ENCODE measurements at regions not wholly inside any gene's neighbourhood (a gene's known extent, or its start where the extent isn't known, plus 50 kb on each side); places are given as distances from the start of the nearest gene placed in this dataset.

DNA sequence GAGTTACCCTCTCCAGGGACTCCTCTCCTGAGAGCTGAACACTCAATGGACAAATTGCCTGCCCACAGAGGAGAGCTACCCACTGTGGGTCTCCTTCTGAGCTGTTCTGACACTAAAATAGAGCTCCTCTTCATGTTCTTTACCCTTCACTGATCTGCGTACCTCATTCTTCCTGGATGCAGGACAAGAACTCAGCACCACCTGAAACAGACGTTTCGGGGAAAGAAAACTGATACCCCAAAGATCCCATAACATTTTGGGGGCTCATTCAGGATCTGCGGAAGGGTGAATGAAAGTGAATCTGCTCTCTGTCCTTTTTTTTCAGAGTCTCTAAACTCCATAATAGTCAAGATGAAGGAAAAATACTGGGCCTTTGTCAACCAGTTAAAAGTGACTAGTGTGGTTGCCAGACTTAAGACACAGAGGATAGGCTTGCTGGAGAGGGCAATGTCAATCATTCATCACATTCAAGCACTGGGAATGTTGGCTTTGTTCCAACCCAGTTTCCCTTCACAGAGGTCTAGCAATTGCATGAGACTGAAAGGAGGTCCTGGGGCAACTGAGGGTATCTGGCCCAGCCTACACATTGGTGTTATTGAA is 136.7 kb upstream of the SLITRK6 start:
- no peaks in the 10 kb centered on the region for H3K4me1 ChIP-seq (ENCODE audit: control insufficient read depth, insufficient read depth, low read length)
- no TSS peak for BruUV-seq (replicated peaks)
- DNase-seq (ENCODE audit: low read depth, low spot score) (no peak), ATAC-seq (no peak)
- no peaks in the 10 kb centered on the region for H3K27me3 ChIP-seq (ENCODE audit: control insufficient read depth, insufficient read depth, low read length)
- no peak for TF ChIP-seq SIN3A (IDR thresholded peaks at IDR 0.05; ENCODE audit: borderline replicate concordance, insufficient read depth, low read depth, low read length)
- TF ChIP-seq POLR2AphosphoS5 (IDR thresholded peaks at IDR 0.05; ENCODE audit: low read depth, low read length) = no peak
- TF ChIP-seq, protein P1, sequence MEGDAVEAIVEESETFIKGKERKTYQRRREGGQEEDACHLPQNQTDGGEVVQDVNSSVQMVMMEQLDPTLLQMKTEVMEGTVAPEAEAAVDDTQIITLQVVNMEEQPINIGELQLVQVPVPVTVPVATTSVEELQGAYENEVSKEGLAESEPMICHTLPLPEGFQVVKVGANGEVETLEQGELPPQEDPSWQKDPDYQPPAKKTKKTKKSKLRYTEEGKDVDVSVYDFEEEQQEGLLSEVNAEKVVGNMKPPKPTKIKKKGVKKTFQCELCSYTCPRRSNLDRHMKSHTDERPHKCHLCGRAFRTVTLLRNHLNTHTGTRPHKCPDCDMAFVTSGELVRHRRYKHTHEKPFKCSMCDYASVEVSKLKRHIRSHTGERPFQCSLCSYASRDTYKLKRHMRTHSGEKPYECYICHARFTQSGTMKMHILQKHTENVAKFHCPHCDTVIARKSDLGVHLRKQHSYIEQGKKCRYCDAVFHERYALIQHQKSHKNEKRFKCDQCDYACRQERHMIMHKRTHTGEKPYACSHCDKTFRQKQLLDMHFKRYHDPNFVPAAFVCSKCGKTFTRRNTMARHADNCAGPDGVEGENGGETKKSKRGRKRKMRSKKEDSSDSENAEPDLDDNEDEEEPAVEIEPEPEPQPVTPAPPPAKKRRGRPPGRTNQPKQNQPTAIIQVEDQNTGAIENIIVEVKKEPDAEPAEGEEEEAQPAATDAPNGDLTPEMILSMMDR (IDR thresholded peaks at IDR 0.05) = no peak
- TF ChIP-seq, protein P2, sequence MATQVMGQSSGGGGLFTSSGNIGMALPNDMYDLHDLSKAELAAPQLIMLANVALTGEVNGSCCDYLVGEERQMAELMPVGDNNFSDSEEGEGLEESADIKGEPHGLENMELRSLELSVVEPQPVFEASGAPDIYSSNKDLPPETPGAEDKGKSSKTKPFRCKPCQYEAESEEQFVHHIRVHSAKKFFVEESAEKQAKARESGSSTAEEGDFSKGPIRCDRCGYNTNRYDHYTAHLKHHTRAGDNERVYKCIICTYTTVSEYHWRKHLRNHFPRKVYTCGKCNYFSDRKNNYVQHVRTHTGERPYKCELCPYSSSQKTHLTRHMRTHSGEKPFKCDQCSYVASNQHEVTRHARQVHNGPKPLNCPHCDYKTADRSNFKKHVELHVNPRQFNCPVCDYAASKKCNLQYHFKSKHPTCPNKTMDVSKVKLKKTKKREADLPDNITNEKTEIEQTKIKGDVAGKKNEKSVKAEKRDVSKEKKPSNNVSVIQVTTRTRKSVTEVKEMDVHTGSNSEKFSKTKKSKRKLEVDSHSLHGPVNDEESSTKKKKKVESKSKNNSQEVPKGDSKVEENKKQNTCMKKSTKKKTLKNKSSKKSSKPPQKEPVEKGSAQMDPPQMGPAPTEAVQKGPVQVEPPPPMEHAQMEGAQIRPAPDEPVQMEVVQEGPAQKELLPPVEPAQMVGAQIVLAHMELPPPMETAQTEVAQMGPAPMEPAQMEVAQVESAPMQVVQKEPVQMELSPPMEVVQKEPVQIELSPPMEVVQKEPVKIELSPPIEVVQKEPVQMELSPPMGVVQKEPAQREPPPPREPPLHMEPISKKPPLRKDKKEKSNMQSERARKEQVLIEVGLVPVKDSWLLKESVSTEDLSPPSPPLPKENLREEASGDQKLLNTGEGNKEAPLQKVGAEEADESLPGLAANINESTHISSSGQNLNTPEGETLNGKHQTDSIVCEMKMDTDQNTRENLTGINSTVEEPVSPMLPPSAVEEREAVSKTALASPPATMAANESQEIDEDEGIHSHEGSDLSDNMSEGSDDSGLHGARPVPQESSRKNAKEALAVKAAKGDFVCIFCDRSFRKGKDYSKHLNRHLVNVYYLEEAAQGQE (IDR thresholded peaks at IDR 0.05; ENCODE audit: insufficient read depth in 1 of 2, low read depth in 2 of 2, low read length in 1 of 2) = no peak
- TF ChIP-seq TCF7L2 (IDR thresholded peaks at IDR 0.05; ENCODE audit: low read depth, low read length) = no peak
- H3K36me3 ChIP-seq (ENCODE audit: control insufficient read depth, insufficient read depth, low read length) = no peaks in the 10 kb centered on the region
- H3K9me3 ChIP-seq (ENCODE audit: control insufficient read depth, insufficient read depth, low read depth, low read length) = no peaks in the 10 kb centered on the region
- POLR2A ChIA-PET = no interaction called here
- in situ Hi-C loops (cut with HindIII; ENCODE audit: low pct_unique_long_range_greater_than_20kb, low sequenced_read_pairs) (no loop called here), intact Hi-C loops (cut with micrococcal nuclease; ENCODE audit: unreplicated experiment) (no loop called here)
- H3K27ac ChIP-seq (ENCODE audit: low read length) = no peak overlapping the region
- CTCF ChIA-PET = no interaction called here
- no peak overlapping the region for H3K4me3 ChIP-seq (ENCODE audit: low read depth in 2 of 2, low read length in 2 of 2)

DNA sequence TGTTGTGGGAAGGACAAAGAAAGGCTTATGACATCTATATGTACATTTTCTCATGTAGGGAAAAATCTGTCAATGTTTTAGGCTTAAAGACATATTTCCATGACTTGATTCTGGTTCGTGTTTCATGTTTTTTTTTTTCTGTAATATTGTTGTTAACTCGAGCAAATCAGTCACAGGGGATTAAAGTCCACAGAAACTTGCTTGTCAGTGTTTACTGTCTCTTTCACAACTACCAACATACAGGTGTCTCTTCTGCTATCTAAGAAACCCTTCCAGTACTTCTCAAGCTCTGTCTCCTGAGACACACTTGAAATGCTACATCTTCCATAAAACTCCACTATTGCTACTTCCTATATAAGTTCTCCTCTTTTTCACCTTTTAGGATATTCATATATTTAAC is 130.9 kb upstream of the SLITRK6 start:
- H3K27ac ChIP-seq (ENCODE audit: low read length) = no peak overlapping the region
- H3K4me3 ChIP-seq (ENCODE audit: low read depth in 2 of 2, low read length in 2 of 2) = no peak overlapping the region
- no TSS peak for BruUV-seq (replicated peaks)
- intact Hi-C loops (cut with micrococcal nuclease; ENCODE audit: unreplicated experiment) (no loop called here), in situ Hi-C loops (cut with HindIII; ENCODE audit: low pct_unique_long_range_greater_than_20kb, low sequenced_read_pairs) (no loop called here)
- no peaks in the 10 kb centered on the region for H3K27me3 ChIP-seq (ENCODE audit: control insufficient read depth, insufficient read depth, low read length)
- POLR2A ChIA-PET = no interaction called here
- ATAC-seq (no peak), DNase-seq (ENCODE audit: low read depth, low spot score) (no peak)
- H3K9me3 ChIP-seq (ENCODE audit: control insufficient read depth, insufficient read depth, low read depth, low read length) = no peaks in the 10 kb centered on the region
- TF ChIP-seq TCF7L2 (IDR thresholded peaks at IDR 0.05; ENCODE audit: low read depth, low read length) (no peak), POLR2AphosphoS5 (IDR thresholded peaks at IDR 0.05; ENCODE audit: low read depth, low read length) (no peak), SIN3A (IDR thresholded peaks at IDR 0.05; ENCODE audit: borderline replicate concordance, insufficient read depth, low read depth, low read length) (no peak)
- TF ChIP-seq, protein P1 (IDR thresholded peaks at IDR 0.05) = no peak
- TF ChIP-seq, protein P2 (IDR thresholded peaks at IDR 0.05; ENCODE audit: insufficient read depth in 1 of 2, low read depth in 2 of 2, low read length in 1 of 2) = no peak
- CTCF ChIA-PET = no interaction called here
- H3K4me1 ChIP-seq (ENCODE audit: control insufficient read depth, insufficient read depth, low read length) = no peaks in the 10 kb centered on the region
- no peaks in the 10 kb centered on the region for H3K36me3 ChIP-seq (ENCODE audit: control insufficient read depth, insufficient read depth, low read length)
